Stimulated activated naive CD4-positive, alpha-beta T cell (primary cell): ENCODE measurements at regions not wholly inside any gene's neighbourhood (a gene's known extent, or its start where the extent isn't known, plus 50 kb on each side); places are given as distances from the start of the nearest gene placed in this dataset.

Experiments used
- DNase-seq, 6 experiments: peaks; one replicate each; lab custom pipeline; 2025; lab: John Stamatoyannopoulos, UW

- no peak for DNase-seq
Observed at GRCh38 chr4:149121023-149121404, 678.8 kb upstream of the NR3C2 start.

- DNase-seq: no peak
Observed at GRCh38 chr4:149120331-149121022, 678.3 kb upstream of the NR3C2 start.

GRCh38 chr4:149116806-149117205, 674.6 kb upstream of the NR3C2 start:
- DNase-seq: no peak

- DNase-seq: no peak
Observed at GRCh38 chr4:149113804-149114430, 671.7 kb upstream of the NR3C2 start.

GRCh38 chr4:149112109-149112508, 669.9 kb upstream of the NR3C2 start:
- DNase-seq: no peak

GRCh38 chr4:149110481-149110880, 668.3 kb upstream of the NR3C2 start:
- DNase-seq: no peak

GRCh38 chr4:149108626-149109025, 666.4 kb upstream of the NR3C2 start:
- DNase-seq: no peak

GRCh38 chr4:149102765-149103164, 660.6 kb upstream of the NR3C2 start:
- no peak for DNase-seq

- DNase-seq: no peak
Observed at GRCh38 chr4:149101649-149102048, 659.4 kb upstream of the NR3C2 start.

- no peak for DNase-seq
Observed at GRCh38 chr4:149095811-149096210, 653.6 kb upstream of the NR3C2 start.

- no peak for DNase-seq
Observed at GRCh38 chr4:149095001-149095400, 652.8 kb upstream of the NR3C2 start.

GRCh38 chr4:149084144-149084543, 641.9 kb upstream of the NR3C2 start:
- DNase-seq: no peak

GRCh38 chr4:149077181-149077580, 635.0 kb upstream of the NR3C2 start:
- no peak for DNase-seq

- no peak for DNase-seq
Observed at GRCh38 chr4:149076401-149076800, 634.2 kb upstream of the NR3C2 start.

GRCh38 chr4:149072384-149072783, 630.2 kb upstream of the NR3C2 start:
- no peak for DNase-seq

GRCh38 chr4:149065753-149066152, 623.5 kb upstream of the NR3C2 start:
- DNase-seq: no peak

GRCh38 chr4:149062997-149063396, 620.8 kb upstream of the NR3C2 start:
- DNase-seq: no peak

GRCh38 chr4:149057594-149057993, 615.4 kb upstream of the NR3C2 start:
- DNase-seq: no peak

- no peak for DNase-seq
Observed at GRCh38 chr4:149056615-149057014, 614.4 kb upstream of the NR3C2 start.

GRCh38 chr4:149055624-149056023, 613.4 kb upstream of the NR3C2 start:
- no peak for DNase-seq

- DNase-seq: no peak
Observed at GRCh38 chr4:149050840-149051239, 608.6 kb upstream of the NR3C2 start.

GRCh38 chr4:149048451-149049143, 606.4 kb upstream of the NR3C2 start:
- DNase-seq: no peak

GRCh38 chr4:149047368-149047767, 605.2 kb upstream of the NR3C2 start:
- no peak for DNase-seq
